H1 (cell line): ENCODE measurements at regions not wholly inside any gene's neighbourhood (a gene's known extent, or its start where the extent isn't known, plus 50 kb on each side); places are given as distances from the start of the nearest gene placed in this dataset.

Source experiments
- CTCF ChIA-PET: fragments of 300-600 bp; sonication (Branson Sonifier 250); formaldehyde crosslinking; loops from one replicate; lab custom pipeline; 2021; ENCODE audit not compliant: partially characterized antibody; lab: Charles Lee
- POLR2A ChIA-PET: fragments of 300-600 bp; sonication (Branson Sonifier 250); formaldehyde crosslinking; loops from one replicate; lab custom pipeline; 2021; ENCODE audit warnings: inconsistent platforms; ENCODE audit not compliant: partially characterized antibody; lab: Charles Lee
- DNase-seq, 2 experiments: peaks; one replicate each; pipeline versions ENCODE4 v3.0.0 to v3.0.0-alpha.2; 2010 to 2022; ENCODE audit warnings: low spot score in 2 of 2, low read depth in 1 of 2, mixed read lengths in 1 of 2
- FAIRE-seq: peaks from 2 replicates; lab custom pipeline; 2011; peaks lifted over from hg19 to GRCh38; lab: Jason Lieb, UNC
- H2AFZ ChIP-seq: 2 replicates; pipeline ENCODE4 v1.8.1; 2012; ENCODE audit warnings: low read length, inconsistent platforms
- H2AK5ac ChIP-seq: 2 replicates; pipeline ENCODE4 v1.6.1; 2013; ENCODE audit warnings: low read depth, low read length
- H2BK120ac ChIP-seq: replicated peaks from 2 replicates; pipeline ENCODE3; 2013; ENCODE audit warnings: low read depth, low read length, inconsistent platforms
- H2BK12ac ChIP-seq: 2 replicates; pipeline ENCODE4 v1.6.1; 2013; ENCODE audit warnings: low read depth, low read length
- H2BK15ac ChIP-seq: 2 replicates; pipeline ENCODE4 v1.6.1; 2013; ENCODE audit warnings: low read length
- H2BK20ac ChIP-seq: 2 replicates; pipeline ENCODE4 v1.6.1; 2013; ENCODE audit warnings: low read length
- H2BK5ac ChIP-seq: 2 replicates; pipeline ENCODE4 v1.6.1; 2013; ENCODE audit warnings: low read depth, low read length
- H3K14ac ChIP-seq: 2 replicates; pipeline ENCODE4 v1.6.1; 2013; ENCODE audit warnings: inconsistent platforms; ENCODE audit not compliant: insufficient read length
- H3K18ac ChIP-seq: 2 replicates; pipeline ENCODE4 v1.6.1; 2013; ENCODE audit warnings: low read length; ENCODE audit errors: extremely low read depth
- H3K23ac ChIP-seq: 2 replicates; pipeline ENCODE4 v1.6.1; 2013; ENCODE audit warnings: inconsistent platforms; ENCODE audit not compliant: insufficient read length
- H3K23me2 ChIP-seq: 2 replicates; pipeline ENCODE4 v1.6.1; 2013; ENCODE audit warnings: low read depth, low read length
- H3K27ac ChIP-seq: 2 replicates; pipeline ENCODE4 v1.6.1; 2011; ENCODE audit warnings: low read depth, low read length, inconsistent platforms
- H3K27me3 ChIP-seq, 4 experiments: replicated peaks in 1 of 4; 1 replicate in 1 of 4; 2 replicates in 3 of 4; pipeline versions ENCODE4 v1.6.1 to v1.8.1; 2011 to 2013; ENCODE audit warnings: low read length in 3 of 4, mild to moderate bottlenecking in 3 of 4, inconsistent platforms in 2 of 4, mixed read lengths in 2 of 4, moderate library complexity in 1 of 4; ENCODE audit not compliant: control insufficient read depth in 3 of 4, insufficient read depth in 3 of 4; ENCODE audit errors: extremely low read depth in 1 of 4
- H3K36me3 ChIP-seq, 4 experiments: 2 replicates each; pipeline versions ENCODE4 v1.6.1 to v1.8.1; 2011 to 2013; ENCODE audit warnings: mild to moderate bottlenecking in 4 of 4, low read length in 3 of 4, moderate library complexity in 2 of 4, control low read depth in 1 of 4, inconsistent platforms in 1 of 4; ENCODE audit not compliant: insufficient read depth in 4 of 4, control insufficient read depth in 2 of 4
- H3K4ac ChIP-seq: replicated peaks from 2 replicates; pipeline ENCODE3; 2013; ENCODE audit warnings: low read length, low read depth, mixed read lengths, inconsistent platforms; ENCODE audit not compliant: insufficient read length
- H3K4me1 ChIP-seq, 4 experiments: replicated peaks in 1 of 4; 1 replicate in 1 of 4; 2 replicates in 3 of 4; pipeline versions ENCODE4 v1.6.1 to v1.8.1; 2011 to 2013; ENCODE audit warnings: low read length in 3 of 4, inconsistent platforms in 2 of 4, mixed read lengths in 1 of 4; ENCODE audit not compliant: insufficient read depth in 4 of 4, control insufficient read depth in 3 of 4
- H3K4me2 ChIP-seq, 2 experiments: 2 replicates each; pipeline versions ENCODE4 v1.6.1 to v1.8.1; 2011 to 2013; ENCODE audit warnings: low read depth in 2 of 2, low read length in 2 of 2, control low read depth in 1 of 2, inconsistent platforms in 1 of 2, mild to moderate bottlenecking in 1 of 2; ENCODE audit not compliant: insufficient read depth in 1 of 2
- H3K4me3 ChIP-seq, 4 experiments: fragments of 200-600, 300-600 bp in 1 of 4; sonication (generic), shearing (Covaris generic), sonication (Bioruptor Twin) in 1 of 4; 2 replicates each; pipeline versions ENCODE4 v1.5.1 to v1.8.1; 2011 to 2016; ENCODE audit warnings: low read length in 4 of 4, low read depth in 3 of 4, control low read depth in 2 of 4, inconsistent platforms in 2 of 4, mild to moderate bottlenecking in 2 of 4, mixed read lengths in 1 of 4, moderate library complexity in 1 of 4; ENCODE audit not compliant: insufficient read depth in 2 of 4; ENCODE audit errors: extremely low read depth in 1 of 4
- H3K56ac ChIP-seq: replicated peaks from 2 replicates; pipeline ENCODE3; 2013; ENCODE audit warnings: low read depth, mild to moderate bottlenecking, mixed read lengths, low read length, inconsistent platforms; ENCODE audit not compliant: insufficient read length
- H3K79me1 ChIP-seq: 2 replicates; pipeline ENCODE4 v1.6.1; 2013; ENCODE audit warnings: low read depth, low read length, control low read depth
- H3K79me2 ChIP-seq, 2 experiments: 2 replicates each; pipeline versions ENCODE4 v1.6.1 to v1.8.1; 2012 to 2013; ENCODE audit warnings: low read length in 2 of 2, mild to moderate bottlenecking in 2 of 2, inconsistent platforms in 1 of 2; ENCODE audit not compliant: insufficient read depth in 2 of 2, control insufficient read depth in 1 of 2
- H3K9ac ChIP-seq, 4 experiments: replicated peaks in 1 of 4; 1 replicate in 1 of 4; 2 replicates in 3 of 4; pipeline versions ENCODE4 v1.6.1 to v1.8.1; 2011 to 2013; ENCODE audit warnings: low read depth in 3 of 4, low read length in 3 of 4, control low read depth in 2 of 4, mild to moderate bottlenecking in 2 of 4, moderate library complexity in 2 of 4, inconsistent platforms in 1 of 4; ENCODE audit errors: extremely low read depth in 1 of 4
- H3K9me3 ChIP-seq, 2 experiments: 2 replicates each; pipeline versions ENCODE4 v1.6.1 to v1.8.1; 2012 to 2013; ENCODE audit warnings: mild to moderate bottlenecking in 2 of 2, moderate library complexity in 2 of 2, control low read depth in 1 of 2, inconsistent platforms in 1 of 2, low read depth in 1 of 2, low read length in 1 of 2, mixed read lengths in 1 of 2; ENCODE audit not compliant: insufficient read depth in 2 of 2
- H4K20me1 ChIP-seq, 2 experiments: replicated peaks in 1 of 2; 2 replicates each; pipeline versions ENCODE3 to v1.8.1; 2011 to 2013; ENCODE audit warnings: inconsistent platforms in 2 of 2, low read length in 2 of 2, mild to moderate bottlenecking in 1 of 2; ENCODE audit not compliant: insufficient read depth in 2 of 2, control insufficient read depth in 1 of 2
- H4K5ac ChIP-seq: 2 replicates; pipeline ENCODE4 v1.6.1; 2013; ENCODE audit warnings: low read length, low read depth, mixed read lengths, inconsistent platforms; ENCODE audit not compliant: insufficient read length
- H4K8ac ChIP-seq: 2 replicates; pipeline ENCODE4 v1.8.0; 2013; ENCODE audit warnings: mild to moderate bottlenecking, moderate library complexity, low read length, inconsistent platforms; ENCODE audit not compliant: insufficient read depth; ENCODE audit errors: extremely low read depth
- H4K91ac ChIP-seq: replicated peaks from 2 replicates; pipeline ENCODE3; 2013; ENCODE audit warnings: low read length, mixed read lengths, inconsistent platforms; ENCODE audit not compliant: insufficient read length
- ATF3 ChIP-seq: IDR thresholded peaks from 2 replicates; pipeline ENCODE4 v1.6.1; 2011; ENCODE audit warnings: low read depth, mild to moderate bottlenecking, low read length; ENCODE audit not compliant: insufficient read depth
- EGR1 ChIP-seq: IDR thresholded peaks from 2 replicates; pipeline ENCODE4 v1.6.1; 2011; ENCODE audit warnings: low read depth, low read length, borderline replicate concordance
- FOSL1 ChIP-seq: IDR thresholded peaks from 2 replicates; pipeline ENCODE4 v1.6.1; 2011; ENCODE audit warnings: mild to moderate bottlenecking, low read depth, low read length, moderate library complexity; ENCODE audit not compliant: insufficient read depth
- POLR2A ChIP-seq, 2 experiments: IDR thresholded peaks; 1 replicate in 1 of 2; 2 replicates in 1 of 2; pipeline ENCODE4 v1.6.1; 2011; ENCODE audit warnings: low read depth in 2 of 2, low read length in 2 of 2, mild to moderate bottlenecking in 2 of 2; ENCODE audit errors: control extremely low read depth in 1 of 2
- SRF ChIP-seq: IDR thresholded peaks from 2 replicates; pipeline ENCODE4 v1.6.1; 2011; ENCODE audit warnings: mild to moderate bottlenecking, low read depth, low read length, moderate library complexity
- SUZ12 ChIP-seq: fragments of 200-600 bp; sonication (generic); IDR thresholded peaks from 2 replicates; pipeline ENCODE4 v1.6.1; 2012; ENCODE audit warnings: mild to moderate bottlenecking, inconsistent platforms, low read length, moderate library complexity, mixed read lengths
- USF2 ChIP-seq: IDR thresholded peaks from 2 replicates; pipeline ENCODE4 v1.6.1; 2011; ENCODE audit warnings: low read length, improper control_type of control experiment
- WGBS, 2 experiments: shearing (Covaris generic) in 1 of 2; methylation state at CpG; one replicate each; pipeline versions ENCODE4 v1.1.6 to v1.1.7; 2013 to 2015; ENCODE audit warnings: low lambda C conversion rate in 2 of 2, mixed read lengths in 2 of 2, inconsistent platforms in 1 of 2, low coverage in 1 of 2, missing lambda C conversion rate in 1 of 2; ENCODE audit not compliant: insufficient replicate concordance in 2 of 2, insufficient coverage in 1 of 2, insufficient read length in 1 of 2; ENCODE audit errors: extremely low coverage in 1 of 2, missing lambda C conversion rate in 1 of 2; 5-methylcytosine and 5-hydroxymethylcytosine counted together

- Histone ChIP-seq H2BK120ac (no peak overlapping the region), H3K9ac (no peak overlapping the region)
- TF ChIP-seq POLR2A (IDR thresholded peaks at IDR 0.05; ENCODE audit: control extremely low read depth in 1 of 2, low read depth in 2 of 2, low read length in 2 of 2) (no peak), ATF3 (no peak), USF2 (no peak), SUZ12 (no peak), EGR1 (no peak), FOSL1 (no peak), SRF (no peak)
These were observed 107.2 kb upstream of the PRDM1 start for GRCh38 chr6:105978974-105979373.

More at GRCh38 chr6:105978974-105979373, 107.2 kb upstream of the PRDM1 start:
- no peak overlapping the region for H4K5ac ChIP-seq
- H2BK20ac ChIP-seq, result no peak overlapping the region
- no peak overlapping the region for H2AK5ac ChIP-seq
- no peak overlapping the region for H3K4me3 ChIP-seq
- no peak overlapping the region for H4K91ac ChIP-seq
- H3K79me2 ChIP-seq, result no peaks in the 10 kb centered on the region
- H3K23ac ChIP-seq, result no peak overlapping the region
- FAIRE-seq (no peak), DNase-seq (no peak)
- 100% methylated on average over 2 of the region's 2 CpGs; no CpG with 5 or more reads in 1 of the 2 experiments for WGBS, 2 experiments
- POLR2A ChIA-PET, result interaction anchor here (0.9 kb wide), 1 partner anchor 13 kb away, joined by 3 read pairs; no protein-coding TSS in a partner anchor
- no peak overlapping the region for H2BK15ac ChIP-seq
- H2BK12ac ChIP-seq, result no peak overlapping the region
- no peak overlapping the region for H3K56ac ChIP-seq
- H2AFZ ChIP-seq, result no peak overlapping the region
- no peak overlapping the region for H3K18ac ChIP-seq
- no peak overlapping the region for H3K27ac ChIP-seq
- H4K20me1 ChIP-seq, result no peaks in the 10 kb centered on the region
- no peak overlapping the region for H3K4ac ChIP-seq
- no peak overlapping the region for H3K14ac ChIP-seq
- peaks cover 0 to 3% (median 0%) of the 10 kb centered on the region in 4 experiments; a peak in 3 of 7 replicates for H3K4me1 ChIP-seq
- H4K8ac ChIP-seq, result no peak overlapping the region
- H3K27me3 ChIP-seq, result peaks cover 24 to 38% (median 31%) of the 10 kb centered on the region in 4 experiments
- peaks cover 3% of the 10 kb centered on the region; the same call in 1 of the 2 replicates for H3K23me2 ChIP-seq
- H3K9me3 ChIP-seq, result no peaks in the 10 kb centered on the region
- no peaks in the 10 kb centered on the region for H3K79me1 ChIP-seq
- no peak overlapping the region for H3K4me2 ChIP-seq
- H3K36me3 ChIP-seq, result no peaks in the 10 kb centered on the region
- CTCF ChIA-PET, result interaction anchor here (1.1 kb wide), 1 partner anchor 94 kb away, joined by 3 read pairs; no protein-coding TSS in a partner anchor
- no peak overlapping the region for H2BK5ac ChIP-seq
